HG02938 (cell line): ENCODE measurements at regions not wholly inside any gene's neighbourhood (a gene's known extent, or its start where the extent isn't known, plus 50 kb on each side); places are given as distances from the start of the nearest gene placed in this dataset.
"Not testable (repeated sequence)": the region's sequence is repeated elsewhere in the genome, so short reads cannot be mapped to it uniquely, and the experiment has no call there.

Experiments
- ATAC-seq: cut with Tn5 transposase; IDR thresholded peaks from one replicate; pipeline ENCODE4 v1.9.1; 2021; ENCODE audit warnings: mild to moderate bottlenecking, moderate library complexity; ENCODE audit not compliant: unreplicated experiment

GRCh38 chr3:89002191-89002590 is 105.2 kb upstream of the EPHA3 start:
- ATAC-seq = no peak

- no peak for ATAC-seq
Measured at GRCh38 chr3:89013536-89013935, 93.9 kb upstream of the EPHA3 start.

- ATAC-seq = no peak
Measured at GRCh38 chr3:89017531-89017930, 89.9 kb upstream of the EPHA3 start.

GRCh38 chr3:89025185-89025584 is 82.2 kb upstream of the EPHA3 start:
- no peak for ATAC-seq

GRCh38 chr3:89032346-89033013 is 74.9 kb upstream of the EPHA3 start:
- ATAC-seq = no peak

- not testable (repeated sequence) for ATAC-seq
Measured at GRCh38 chr3:89034723-89035122, 72.7 kb upstream of the EPHA3 start.

GRCh38 chr3:89038869-89039268 is 68.6 kb upstream of the EPHA3 start:
- ATAC-seq = no peak

GRCh38 chr3:89042236-89042835 is 65.1 kb upstream of the EPHA3 start:
- ATAC-seq = no peak

GRCh38 chr3:89043406-89043932 is 64.0 kb upstream of the EPHA3 start:
- no peak for ATAC-seq

- no peak for ATAC-seq
Measured at GRCh38 chr3:89046661-89047060, 60.8 kb upstream of the EPHA3 start.

- ATAC-seq = no peak
Measured at GRCh38 chr3:89049119-89049518, 58.3 kb upstream of the EPHA3 start.

GRCh38 chr3:89052386-89052785 is 55.0 kb upstream of the EPHA3 start:
- no peak for ATAC-seq

- ATAC-seq = no peak
Measured at GRCh38 chr3:89057398-89057797, 50.0 kb upstream of the EPHA3 start.
